LHCN-M2 (cell line): ENCODE measurements at regions not wholly inside any gene's neighbourhood (a gene's known extent, or its start where the extent isn't known, plus 50 kb on each side); places are given as distances from the start of the nearest gene placed in this dataset.
A peak's percentile ranks its signal among the peaks of the same experiment; 100 is the strongest.

Source experiments
- DNase-seq: peaks from one replicate; pipeline ENCODE4 v3.0.0-alpha.2; 2012; ENCODE audit warnings: low read depth

DNA sequence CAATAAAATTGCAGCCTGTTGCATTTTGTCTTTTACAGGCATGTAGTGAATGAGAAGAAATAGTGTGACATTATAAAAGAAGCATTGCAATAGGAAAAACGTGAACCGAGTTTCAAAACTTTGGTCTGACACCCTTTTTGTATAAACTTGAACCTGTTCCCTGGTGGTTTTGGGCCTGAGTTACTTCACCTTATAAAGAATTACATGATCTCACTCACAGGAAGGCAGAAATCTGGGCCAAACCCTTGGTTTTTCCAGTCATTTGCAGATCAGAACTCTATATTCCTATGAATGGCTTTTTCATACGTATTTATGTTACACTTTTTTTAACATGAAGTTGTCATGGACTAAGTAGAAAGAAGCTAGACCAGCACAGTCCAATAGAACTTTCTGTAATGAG, 138.5 kb upstream of the FLRT2 start:
- no peak for DNase-seq

DNA sequence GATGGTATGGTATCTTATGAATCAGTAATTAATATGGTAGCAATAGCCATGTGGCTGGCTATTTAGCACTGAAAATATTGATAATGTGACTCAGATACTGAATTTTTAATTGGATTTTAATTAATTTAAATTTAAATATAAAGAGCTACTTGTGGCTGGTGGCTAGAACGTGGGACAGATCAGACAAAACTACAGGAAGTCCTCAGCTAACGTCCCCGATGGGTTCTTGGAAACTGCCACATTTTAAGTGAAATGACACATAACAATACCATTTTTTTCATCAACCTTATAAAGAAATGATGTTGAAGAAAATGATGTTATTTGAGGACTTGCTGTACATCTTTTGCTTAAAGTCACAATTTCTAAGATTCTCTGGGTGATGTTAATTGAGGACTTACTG, 138.1 kb upstream of the FLRT2 start:
- no peak for DNase-seq

DNA sequence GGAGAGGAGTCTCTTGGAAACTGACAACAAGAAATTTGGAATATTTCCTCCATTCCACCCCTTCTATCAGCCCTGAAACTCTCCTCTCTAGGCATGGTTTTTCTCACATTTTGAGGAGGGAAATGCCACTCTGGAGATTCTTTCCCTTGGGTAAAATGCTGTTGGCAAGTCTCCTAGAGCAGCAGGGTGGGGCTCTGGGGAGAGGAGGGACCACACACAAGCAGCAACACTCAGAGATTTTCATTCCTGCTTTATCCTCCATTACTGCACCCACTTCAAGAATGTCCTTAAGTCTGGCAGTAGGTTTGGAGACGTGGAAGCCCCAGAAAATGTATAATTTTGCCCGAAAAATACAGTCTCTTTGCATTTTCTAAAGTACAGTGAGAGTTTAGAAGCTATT, 130.8 kb upstream of the FLRT2 start:
- peak; percentile 16 for DNase-seq

DNA sequence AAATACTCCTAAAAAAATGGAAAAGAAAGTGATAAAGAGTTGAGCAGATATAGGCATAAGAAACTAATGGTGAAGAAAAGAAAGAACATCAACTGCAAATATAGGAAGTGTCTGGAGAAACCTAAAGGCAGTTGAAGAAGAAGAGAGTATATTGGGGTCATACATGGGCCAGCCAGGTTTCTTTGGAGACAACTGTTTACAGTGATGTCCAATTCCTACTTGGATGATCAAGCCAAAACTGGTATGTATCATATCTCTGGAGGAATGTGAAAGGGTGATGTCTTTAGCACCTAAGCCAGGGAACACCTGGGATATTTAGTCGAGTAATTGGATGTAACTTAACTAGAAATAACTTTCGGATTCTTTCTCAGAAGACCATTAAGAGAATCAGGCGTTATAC, 129.3 kb upstream of the FLRT2 start:
- no peak for DNase-seq

DNA sequence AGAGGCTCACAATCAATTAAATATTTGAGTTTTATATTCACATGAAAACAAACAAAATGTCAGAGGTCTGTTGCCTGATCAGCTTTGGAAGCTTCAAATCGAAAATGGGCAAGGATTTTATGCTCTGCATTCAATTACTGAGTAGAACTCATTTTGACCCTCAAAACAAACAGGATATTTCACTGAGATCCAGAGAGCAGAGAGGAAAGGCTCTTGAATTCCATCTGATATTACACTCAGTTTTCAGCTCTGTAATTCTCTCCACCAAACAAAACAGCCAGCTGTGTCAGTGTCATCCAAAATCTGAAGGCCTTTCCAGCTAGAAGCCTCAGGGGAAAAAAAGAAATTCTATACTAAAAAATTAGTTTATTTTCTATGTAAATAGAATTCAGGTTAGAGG, 128.6 kb upstream of the FLRT2 start:
- DNase-seq, result no peak

DNA sequence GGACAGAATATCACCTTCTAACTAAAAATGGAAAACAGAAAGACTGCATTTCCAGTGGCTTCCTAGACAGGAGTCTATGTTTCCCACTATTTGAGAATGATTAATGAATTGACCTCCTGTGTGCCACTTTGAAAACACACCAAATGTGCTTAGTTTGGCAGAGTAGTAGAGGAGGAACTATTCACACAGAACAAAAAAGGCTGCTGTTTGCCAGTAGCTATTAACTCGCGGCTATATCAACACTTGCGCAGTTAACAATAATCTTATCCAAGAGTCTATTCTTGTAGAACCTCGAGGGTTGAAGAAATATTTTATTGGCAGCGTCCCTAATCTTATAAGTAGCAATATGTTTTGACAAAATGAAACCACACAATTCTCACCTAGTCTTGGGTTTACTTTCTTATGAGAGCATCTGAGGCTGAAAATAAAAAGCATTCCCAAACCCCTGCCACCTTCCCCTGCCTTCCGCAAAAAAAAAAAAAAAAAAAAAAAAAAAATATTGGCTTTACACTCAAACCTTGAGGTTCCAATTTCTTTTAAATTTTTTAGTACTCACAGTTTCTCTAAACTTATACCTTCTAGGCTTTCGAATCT, 127.3 kb upstream of the FLRT2 start:
- DNase-seq, result no peak

DNA sequence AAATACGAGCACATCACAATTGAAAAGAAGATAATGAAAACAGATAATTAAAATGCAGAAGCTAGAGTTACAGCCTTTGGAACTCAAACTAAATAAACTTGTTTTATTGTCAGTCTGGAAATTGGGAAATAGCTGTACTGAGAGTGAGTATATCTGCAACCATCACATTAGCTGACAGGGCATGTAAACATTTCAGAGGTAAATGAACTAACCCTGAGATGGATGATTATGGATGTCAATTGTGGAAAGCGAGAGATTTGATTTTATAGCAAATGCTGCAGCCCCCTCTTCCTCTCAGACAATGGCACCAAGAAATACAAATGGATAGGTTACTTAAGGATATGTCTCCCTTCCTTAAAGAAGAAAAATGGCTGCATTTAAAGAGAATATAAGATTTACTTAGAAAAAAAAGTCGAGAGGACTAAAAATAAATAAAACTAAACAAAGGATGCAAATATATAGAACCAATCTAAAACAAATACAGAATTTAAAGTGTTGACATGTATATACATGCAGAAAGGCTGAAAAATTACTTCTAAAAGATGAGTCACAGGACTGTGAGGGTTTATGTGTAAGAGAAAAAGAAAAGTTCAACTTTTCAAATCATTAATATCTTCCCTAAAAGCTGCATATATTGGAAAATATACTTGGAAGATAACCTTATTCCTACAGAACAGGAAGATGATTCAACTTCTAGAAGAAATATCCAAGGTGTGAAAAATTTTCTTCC, 120.3 kb upstream of the FLRT2 start:
- no peak for DNase-seq

DNA sequence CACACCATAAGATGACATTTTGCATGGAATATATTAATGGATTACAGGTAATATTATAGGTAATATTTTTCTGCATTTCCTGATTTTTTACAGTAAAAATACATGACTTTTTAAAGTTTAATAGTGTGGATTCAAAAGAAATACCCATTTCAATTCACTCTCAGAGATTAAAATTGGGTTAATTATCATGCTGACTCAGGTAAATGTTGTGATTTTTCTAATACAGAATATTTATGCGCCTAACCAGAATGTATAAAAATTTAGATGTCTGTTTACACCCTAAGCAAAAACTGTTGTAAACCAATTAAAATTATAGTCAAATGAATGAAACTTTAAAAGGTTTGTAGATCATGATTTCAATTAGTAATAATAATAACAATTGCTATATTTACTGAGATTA, 117.2 kb upstream of the FLRT2 start:
- DNase-seq, result no peak

DNA sequence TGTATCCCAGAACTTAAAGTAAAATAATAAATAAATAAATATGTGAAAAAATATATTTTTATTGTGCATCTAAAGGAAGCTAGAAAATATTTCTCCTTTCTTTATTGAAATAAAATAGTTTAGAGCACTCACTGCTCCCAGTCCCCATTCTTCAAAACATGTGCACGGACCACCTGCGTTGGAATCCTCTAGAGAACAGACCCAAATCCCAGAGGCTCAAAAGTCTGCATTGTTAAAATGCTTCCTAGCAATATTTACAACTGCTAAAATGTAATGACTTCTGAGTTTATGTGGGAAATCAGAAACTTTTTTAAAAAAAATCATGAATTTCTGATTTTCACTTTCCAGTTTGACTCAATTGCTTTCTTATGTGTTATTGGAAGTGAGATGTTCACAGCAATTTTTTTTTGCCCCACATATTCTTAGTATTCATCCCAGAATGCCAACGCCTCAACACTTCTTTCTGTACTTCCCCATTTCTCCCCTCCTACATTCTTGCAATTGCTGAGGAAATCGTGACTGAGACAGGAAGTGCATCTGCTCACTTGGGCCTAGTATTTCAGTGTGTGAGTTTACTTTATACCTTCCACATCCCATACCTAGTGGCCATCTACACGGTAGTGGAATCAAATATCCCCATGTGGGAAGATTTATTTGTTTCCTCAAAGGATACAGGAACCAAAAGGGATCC, 116.0 kb upstream of the FLRT2 start:
- DNase-seq, result peak; percentile 8

DNA sequence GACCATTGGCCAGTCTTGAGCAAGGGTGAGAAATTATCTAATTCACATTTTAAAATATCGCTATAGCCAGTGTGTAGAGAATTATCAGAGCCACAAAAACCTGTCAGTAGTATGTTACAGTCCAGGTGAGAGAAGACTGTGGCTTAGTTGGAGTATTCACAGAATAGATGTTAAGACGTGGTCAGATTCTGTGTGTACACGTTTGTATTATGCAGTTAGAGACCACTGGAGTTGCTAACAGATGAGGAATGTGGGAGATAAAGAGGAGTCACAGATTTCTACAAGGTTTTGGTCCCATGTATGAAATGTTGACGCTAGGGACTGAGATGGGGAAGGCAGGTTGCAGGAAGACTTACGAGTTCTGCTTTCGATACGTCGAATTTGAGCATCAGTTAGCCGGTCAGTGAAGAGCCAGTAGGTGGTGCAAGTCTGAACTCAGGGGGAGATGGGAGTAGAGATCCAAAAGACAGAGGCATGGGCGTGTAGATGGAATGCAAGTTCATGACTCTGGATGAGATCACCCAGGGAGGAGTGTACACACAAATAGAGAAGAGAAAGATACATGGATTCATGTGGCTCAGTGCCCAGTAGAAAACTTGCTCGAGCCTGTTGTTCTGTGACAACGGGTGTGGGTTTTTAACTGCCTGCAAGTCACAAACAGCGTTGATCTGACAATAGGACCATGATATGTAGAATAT, 114.8 kb upstream of the FLRT2 start:
- peak; percentile 98 for DNase-seq

DNA sequence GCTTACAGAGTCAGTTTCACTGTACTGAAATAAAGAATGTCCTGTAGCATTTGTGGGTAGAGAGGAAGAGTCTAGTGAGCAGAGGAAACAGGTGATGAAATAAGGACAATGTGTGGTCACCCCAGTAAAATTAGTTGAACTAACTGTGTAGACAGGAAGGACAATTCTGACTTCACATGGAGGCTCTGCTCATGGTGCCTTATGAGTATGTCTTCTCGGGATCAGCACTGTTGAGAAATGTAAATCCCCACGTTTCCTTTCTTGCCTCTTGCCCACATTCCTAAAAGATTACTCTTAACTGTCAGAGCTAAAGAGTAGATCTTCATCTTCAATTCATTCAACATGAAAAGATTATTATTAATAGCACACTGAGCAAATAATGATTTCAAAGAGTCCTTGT, 113.2 kb upstream of the FLRT2 start:
- peak; percentile 89 for DNase-seq

DNA sequence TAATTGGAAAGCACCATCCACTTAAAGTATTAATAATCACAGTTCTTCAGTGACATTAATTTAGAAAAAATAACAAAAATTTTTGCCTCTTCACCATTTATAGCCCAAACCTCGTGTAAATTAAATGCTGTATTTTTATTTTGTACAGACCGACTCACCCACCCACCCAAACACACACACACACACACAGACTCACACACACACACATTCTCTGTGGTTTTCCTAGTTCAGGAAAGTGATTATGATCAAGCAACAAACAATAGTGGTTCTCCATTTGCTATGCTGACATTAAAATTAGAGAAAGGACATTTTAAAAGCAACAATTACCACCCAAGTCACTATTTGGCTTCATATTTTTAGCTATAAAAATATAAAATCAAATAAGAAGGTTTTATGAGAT, 112.5 kb upstream of the FLRT2 start:
- DNase-seq, result peak; percentile 20

DNA sequence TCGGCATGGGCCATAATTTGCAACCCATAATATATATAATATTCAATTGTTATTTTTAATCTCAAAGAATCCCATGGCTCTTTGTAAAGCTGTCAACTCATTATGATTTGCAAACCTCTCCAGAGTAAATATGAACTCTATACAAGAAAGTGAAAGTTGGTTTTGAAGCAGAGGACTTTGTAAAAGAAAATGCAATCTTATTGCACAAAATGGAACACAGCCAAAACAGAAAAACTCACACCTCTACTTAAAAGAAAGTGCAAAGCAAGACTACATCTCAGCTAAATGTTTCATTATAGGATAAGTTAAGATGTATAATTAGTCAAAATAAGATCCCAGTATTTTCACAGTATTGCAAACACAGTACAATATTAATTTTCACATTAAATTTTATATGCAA, 111.2 kb upstream of the FLRT2 start:
- no peak for DNase-seq

DNA sequence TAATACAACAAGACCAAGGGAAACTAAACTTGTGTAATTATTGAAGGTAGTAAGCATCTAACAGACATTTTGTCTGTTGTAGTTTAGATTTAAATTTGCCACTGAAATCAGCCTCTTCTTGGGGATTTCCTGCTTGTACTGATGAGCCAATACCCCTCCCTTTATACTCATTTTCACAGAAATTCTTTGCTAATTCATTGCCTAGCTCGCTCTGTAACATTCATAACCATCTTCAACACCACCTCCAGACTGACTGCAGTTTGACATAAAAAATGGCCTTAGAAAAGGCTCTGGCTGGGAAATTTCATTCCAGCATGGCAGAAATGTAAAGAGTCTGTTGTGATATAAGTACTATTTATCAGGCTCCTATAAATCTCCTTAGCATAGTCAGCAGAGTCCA, 109.7 kb upstream of the FLRT2 start:
- DNase-seq, result no peak

DNA sequence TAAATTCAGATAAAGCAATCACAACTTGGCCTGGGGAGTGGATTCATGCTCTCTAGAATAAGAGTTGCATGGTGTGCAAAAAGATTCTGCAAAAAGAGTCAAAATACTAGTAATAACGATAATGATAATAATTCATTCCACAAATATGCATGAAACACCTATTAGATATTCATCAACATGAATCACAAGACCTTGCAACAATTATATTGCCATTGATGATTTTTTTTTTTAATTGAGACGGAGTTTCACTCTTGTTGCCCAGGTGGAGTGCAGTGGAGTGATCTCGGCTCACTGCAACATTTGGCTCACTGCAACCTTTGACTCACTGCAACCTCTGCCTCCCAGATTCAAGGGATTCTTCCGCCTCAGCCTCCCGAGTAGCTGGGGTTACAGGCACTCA, 109.2 kb upstream of the FLRT2 start:
- DNase-seq, result no peak

DNA sequence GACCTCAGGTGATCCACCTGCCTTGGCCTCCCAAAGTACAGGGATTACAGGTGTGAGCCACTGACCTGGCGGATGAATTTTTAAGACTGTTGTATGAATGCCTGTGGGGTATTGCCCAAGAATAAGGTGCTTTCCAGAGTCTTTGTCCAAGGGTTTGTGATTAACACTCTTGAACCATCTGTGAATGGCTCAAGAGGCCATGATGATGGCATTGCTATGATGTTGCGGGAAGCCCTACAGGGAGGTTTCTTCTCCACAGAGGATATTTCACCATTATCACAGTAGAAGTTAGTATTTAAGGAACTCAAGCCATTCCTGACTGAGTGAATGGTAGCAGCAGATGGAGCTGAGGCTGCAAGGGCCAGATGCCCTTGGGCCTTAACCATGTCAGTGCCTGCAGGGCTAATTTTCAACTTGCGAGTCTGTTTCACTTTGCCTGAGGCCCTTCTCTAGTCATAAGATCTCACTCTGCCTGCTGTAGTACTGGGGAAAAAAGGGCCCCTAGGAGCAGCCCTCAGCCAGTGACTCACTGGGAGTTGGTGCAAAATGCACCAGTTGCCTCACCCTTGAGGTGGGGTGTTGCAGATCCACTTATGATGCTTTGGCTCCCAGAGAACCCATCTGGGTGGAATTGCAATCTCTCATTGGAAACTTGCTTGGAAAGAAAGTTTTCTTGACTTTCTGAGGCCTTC, 108.6 kb upstream of the FLRT2 start:
- peak; percentile 72 for DNase-seq

DNA sequence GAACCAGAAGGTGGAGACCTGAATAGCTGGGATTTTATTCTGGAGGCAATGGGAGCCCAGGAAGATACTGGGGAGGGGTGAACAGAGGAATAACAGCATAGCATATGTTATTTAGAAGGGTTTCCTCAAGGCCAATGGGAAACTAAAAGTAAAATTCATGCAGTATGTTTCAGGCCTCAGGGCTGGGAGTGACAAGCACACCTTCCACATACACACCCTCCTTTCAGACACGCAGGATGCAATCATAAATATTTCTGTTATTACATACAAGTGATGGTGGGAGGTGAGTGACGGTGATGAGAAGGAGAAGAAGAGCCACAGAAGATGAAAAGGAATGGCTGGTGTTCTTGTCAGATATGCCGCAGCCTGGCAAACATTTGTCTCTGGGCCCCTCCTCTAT, 106.1 kb upstream of the FLRT2 start:
- no peak for DNase-seq

DNA sequence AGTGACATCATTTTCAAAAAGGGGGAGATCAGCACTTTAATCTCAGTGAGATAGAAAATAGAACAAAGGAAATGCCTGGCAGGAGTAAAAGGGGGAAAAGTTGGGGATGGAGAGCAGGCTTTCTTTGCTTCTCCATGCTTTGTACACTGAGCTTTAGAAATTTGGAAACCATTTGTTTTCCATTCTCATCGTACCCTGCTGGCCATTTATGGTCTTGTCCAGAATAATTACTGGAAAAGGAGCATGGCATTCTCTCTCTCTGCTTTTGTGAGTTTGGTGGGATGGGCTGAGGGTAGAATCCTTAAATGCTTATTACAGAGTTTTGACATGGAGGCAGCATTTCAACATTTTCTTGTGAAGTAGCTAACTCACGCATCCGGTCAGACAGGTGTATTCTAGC, 104.4 kb upstream of the FLRT2 start:
- no peak for DNase-seq

DNA sequence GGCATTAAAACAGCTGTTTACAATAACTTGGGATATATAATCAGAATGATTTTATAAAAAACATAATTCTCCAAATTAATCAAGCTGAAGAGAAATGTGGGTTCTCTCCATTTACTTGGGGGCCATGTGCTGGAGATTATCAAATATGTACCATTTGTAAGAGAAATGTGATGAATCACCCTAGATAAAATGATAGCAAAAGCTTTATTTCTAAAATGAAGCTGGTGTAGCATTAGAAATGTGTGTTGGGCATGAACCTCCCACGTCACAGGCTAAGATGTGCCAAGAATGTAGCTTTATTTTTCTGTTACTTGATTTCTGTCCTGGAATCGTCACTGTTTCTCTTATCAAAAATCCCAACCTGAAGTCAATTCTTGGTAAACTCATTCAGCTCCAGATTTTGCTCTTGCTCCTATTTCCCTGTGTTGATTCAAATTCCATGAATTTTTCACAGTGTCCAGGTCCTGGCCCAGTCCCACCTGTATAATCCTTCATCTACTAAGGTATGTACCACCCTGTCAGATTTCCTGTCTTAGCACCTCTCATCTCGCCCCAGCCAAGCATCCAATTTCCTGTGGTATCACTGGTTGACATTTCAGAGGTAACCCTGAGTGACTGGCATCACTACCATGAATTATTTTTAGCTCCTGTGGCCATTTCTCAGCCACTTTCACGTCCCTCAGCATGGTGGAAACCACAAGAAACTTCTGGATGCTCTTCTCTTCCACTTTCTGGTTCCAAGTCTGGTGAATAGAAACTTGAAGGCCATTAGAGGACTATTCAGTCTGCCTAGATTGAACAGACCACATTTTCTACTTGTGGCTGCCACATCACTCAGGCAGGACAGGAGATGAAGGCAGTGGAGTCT, 103.6 kb upstream of the FLRT2 start:
- no peak for DNase-seq

DNA sequence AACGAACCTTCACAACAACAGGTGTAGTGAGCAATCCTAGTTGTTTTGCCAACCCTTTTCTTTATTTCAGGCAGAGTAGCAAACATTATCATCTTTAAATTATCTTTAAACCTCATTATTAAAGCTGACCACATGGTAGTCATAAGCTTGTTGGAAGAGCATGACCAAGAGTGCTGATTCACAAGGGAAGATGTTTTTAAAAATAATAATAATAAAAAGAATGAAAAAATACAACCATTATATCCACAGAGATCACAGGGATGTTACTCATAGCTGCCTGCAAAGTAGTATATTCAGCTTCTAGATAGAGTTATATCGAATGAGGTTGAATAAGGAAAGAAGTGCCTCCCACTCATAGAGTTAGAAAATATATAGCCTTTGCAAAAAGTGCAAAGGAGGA, 101.0 kb upstream of the FLRT2 start:
- DNase-seq, result peak; percentile 19

DNA sequence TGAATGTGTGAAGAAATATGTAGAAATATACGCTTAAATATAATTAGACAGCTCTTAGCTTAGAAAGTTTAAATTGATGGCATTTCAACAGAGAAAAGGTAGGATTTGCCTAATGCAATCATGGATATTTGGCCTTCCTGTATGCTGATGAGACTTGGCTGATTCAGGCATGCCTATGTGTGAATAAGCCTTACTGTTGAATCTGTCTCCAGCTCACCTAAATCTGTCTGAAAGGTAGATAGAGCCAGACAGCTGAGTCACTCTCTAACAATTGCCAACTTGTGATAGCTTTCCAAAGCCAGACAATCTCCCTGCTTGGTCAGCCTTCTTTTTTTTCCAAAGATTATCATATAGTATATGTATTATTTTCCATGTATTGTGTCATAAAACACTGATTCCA, 92.8 kb upstream of the FLRT2 start:
- peak; percentile 25 for DNase-seq
